ENCODE measurements at regions not wholly inside any gene's neighbourhood (a gene's known extent, or its start where the extent isn't known, plus 50 kb on each side); places are given as distances from the start of the nearest gene placed in this dataset.
A peak's percentile ranks its signal among the peaks of the same experiment; 100 is the strongest.
"Not testable (repeated sequence)": the region's sequence is repeated elsewhere in the genome, so short reads cannot be mapped to it uniquely, and the experiment has no call there.

DNA sequence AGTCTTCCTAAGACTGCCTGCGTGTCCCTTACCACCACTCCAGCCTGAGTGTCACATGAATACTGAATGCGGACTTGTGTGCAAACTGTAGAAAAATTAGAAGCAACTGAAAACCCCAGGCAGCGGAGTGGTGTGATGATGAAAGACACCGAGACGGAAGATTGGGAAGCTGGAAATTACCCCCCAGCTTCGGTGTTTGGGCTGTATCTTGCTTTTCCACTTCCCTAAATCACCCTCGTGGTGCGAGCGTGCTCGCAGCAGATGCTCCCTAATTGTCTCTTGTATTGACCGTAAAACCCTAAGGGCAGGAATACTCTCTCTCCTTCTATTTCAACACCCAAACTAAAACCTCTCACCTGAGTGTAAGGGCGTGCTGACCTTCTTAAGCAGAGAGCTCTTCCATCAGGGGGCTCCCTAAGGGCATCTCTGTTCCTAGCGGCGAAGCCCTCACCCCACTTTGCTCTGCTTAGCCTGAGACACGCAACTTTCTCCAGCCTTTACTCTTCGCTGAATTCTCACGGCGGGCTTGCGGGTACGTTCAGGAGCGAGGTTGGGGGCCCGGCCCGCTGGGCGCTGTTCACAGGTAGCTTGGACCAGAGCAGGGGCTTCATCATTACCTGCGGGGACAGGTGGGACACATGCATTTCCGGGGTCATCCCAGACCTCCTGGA lies 62.4 kb downstream of the CRYBB2 start:
- no peak for DNase-seq (ENCODE audit: low read depth)

DNA sequence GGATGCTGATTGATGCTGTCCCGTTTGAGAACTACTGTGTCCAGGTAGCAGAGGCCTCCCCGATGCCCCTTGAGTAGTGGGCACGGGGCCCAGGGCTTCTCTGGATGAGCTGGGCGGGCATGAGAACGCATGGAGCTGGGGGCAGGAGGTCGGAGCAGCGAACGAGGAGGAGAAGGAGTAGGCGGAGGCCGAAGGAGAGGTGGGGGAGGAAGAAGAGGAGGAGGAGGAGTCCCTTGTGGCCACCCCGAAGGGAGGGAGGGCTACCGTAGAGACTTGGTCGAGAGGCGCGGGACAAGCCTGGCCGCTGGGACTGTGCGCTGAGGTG lies 62.9 kb downstream of the CRYBB2 start:
- no peak for DNase-seq (ENCODE audit: low read depth)

DNA sequence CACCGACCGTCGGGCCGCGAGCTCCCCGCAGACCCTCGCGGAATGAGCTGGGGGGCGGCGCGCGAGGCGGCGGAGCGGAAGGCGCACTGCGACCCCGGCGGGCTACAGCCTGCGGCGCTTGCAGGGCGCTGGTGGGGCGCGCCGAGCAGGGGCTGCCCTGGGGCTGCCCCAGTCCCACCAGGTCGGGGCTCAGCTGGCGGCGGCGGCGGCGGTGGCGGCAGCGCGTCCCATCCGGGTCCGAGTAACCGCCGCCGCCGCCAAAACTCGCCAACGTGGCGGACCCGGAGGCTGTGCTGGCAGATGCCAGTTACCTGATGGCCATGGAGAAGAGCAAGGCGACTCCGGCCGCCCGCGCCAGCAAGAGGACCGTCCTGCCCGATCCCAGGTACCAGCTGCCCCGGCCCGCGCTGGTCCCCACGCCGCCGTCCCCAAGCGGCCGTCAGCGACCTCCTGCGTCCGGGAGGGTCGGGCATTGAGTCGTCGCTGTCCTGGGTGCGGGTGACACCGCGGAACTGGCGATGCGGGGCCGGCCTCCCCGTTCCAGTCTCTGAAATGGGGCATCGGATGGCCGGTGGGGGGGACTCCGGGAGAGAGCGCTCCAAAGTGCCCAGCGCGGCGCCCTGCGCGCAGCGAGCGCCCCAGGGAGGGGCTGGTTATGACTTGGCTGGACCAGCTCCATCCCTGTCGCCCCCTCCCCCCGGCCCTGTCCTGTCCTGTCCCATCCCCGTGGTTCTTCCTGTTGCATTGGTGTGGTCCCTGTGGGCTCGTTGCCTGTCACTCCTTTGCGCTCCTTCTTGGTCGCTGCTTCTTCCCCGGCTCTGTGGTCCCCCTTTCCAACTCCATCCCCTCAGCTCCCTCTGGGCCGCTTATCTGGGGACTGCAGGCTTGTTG lies 63.5 kb downstream of the CRYBB2 start:
- DNase-seq (ENCODE audit: low read depth), result no peak

DNA sequence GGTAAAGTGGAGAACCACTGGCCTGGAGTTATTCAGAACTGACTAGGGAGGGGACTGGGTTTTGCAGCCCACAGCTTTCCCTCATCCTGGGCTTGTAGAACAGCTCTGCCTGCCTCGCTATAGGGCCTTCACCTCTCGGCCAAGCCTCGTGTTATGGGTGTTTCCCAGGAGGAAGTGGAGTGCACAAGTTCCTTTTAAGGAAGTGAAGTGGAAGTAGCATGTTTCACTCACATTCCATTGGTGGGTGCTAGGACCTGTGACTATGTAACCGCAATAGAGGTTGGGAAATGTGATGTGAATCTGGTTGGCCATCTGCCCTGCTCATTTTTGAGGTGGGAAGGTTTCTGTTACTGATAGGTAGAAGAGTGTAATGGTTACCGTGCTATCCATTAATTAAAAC lies 69.0 kb downstream of the CRYBB2 start:
- DNase-seq (ENCODE audit: low read depth), result not testable (repeated sequence)

DNA sequence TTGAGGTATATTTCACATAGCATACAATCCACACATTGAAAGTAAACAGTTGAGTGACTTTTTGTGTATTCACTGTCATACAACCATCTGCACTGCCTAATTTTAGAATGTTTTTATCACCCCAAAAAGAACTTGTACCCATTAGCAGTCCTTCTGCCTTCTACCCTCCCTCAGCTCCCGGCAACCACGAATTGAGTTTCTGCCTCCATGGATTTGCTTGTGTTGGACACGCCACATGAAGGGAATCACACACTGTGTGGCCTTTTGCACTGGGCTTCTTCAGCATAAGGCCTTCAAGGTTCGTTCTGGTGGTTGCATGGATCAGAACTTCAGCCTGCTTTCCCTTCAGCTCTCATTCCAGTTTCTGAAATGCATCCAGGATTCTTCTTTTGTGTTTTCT lies 82.5 kb downstream of the CRYBB2 start:
- DNase-seq (ENCODE audit: low read depth), result not testable (repeated sequence)

DNA sequence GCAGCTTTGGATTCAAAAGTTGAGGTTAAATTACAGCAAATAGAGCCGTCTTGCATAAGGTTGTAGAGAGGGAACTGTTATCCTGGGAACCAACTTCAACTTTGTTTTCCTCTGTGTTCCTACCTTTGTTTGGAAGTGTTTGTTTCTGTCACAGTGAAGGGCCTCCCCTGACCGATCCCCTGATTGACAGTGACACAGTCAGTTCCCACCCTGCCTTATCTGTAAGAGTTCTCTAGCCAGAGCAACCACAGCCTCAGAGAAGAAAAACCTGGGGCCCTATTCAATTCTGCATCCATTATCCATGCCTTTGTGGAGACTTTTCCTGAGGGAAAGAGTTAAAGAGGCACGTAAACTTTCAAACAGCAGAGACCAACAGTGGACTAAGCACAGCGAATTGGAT lies 90.1 kb downstream of the CRYBB2 start:
- DNase-seq (ENCODE audit: low read depth), result not testable (repeated sequence)

DNA sequence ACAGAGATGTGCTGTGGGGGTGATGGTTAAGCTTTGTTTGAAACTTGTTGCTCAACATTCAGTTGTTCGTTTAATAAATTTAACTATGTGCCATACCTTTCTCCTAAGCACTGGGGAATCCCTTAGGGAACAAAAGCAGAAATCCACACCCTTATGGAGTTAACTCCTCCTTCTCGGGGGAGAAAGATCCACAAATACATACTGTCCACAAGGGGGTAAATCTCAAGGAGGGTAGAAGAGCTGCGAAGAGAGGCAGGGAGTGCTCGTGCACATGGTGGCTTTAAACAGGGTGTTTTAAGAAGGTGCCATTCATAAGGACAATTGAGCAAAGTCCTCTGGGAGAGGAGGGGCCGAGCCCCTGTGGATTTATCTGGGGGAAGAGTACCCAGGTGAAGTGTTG lies 92.5 kb downstream of the CRYBB2 start:
- DNase-seq (ENCODE audit: low read depth), result not testable (repeated sequence)

DNA sequence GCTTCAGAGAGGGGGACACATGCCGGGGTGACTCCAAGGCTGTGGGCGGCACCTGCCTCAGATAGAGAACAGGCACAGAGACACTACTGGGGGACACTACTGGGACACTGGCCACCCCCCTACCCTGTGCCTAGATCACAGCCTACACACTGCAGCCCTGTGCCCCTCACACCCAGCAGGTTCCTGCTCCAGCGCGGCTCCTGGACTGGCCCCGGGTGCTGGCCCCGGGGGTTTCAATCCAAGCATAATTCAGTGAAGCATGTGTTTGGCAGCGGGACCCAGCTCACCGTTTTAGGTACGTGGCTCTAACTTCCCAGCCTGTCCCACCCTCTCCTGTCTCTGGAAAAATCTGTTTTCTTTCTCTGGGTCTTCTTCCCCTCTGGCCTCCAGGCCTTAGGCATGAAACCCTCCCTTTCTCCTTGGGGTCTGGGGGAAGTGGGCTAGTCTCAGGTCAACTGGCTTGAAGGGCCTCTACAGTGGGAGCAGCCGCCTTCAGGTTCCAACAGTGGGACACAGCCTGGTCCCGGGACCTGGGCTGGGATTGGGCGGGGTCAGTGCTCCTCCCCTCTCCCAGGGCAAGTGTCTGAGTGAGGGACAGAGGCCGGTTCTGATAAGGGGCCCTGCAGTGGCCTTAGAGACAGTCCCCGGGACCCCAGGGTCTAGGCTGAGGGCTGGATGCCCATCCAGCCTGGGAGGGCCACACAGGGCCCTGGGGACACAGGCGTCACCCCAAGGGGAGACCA lies 98.8 kb downstream of the CRYBB2 start:
- DNase-seq (ENCODE audit: low read depth), result no peak

DNA sequence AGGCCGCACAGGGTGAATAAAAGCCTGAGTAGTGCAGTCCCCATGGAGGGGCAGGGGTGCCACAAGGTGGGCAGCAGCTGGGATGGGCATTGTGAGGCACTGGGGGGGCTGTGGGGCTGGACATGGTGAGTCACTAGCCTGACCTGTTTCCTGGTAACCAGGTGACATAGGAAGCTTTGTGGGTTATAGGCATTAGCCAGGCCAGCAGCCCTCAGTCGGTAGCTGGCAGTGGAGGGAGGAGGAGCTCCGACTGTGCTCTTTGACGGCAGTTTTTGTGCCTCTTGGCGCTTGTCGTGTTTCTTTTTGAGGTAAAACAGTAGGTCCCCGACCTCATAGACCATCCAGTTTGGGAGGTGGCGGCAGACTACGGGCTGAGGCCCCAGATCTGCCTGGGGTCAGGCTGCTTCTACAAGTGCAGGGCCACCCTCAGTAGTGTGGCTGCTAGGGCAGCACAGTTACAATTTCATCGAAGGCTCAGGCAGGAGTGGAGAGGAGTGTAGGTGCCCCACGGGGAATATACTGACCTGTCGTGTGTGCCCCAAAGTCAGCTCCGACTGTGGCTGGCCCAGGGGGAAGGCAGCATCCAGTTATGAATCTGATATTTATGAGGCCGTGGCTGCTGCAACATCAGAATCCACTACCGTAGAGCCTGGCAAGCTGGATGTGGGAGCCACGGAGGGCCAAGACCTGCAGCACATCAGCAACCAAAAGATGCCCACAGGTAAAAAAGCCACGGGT lies 107.7 kb downstream of the CRYBB2 start:
- no peak for DNase-seq (ENCODE audit: low read depth)

DNA sequence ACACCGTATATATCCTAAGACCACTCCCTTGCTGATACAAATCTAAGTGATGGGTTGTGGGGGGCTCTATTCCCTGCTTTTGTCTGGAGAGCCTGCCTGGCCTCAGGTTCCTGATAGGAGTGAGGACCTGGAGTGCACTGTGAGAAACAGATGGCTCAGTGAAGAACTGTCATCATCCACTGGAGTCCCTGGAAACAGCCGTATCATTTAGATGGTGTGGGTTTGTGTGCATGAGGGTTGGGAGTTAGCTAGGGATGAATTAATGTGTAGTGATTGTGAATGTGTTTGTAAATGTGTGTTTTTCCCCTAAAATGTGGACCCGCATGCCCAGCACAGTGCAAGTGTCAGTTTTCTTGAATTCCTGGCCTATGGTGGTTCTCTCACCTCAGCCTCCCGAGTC lies 111.6 kb downstream of the CRYBB2 start:
- DNase-seq (ENCODE audit: low read depth), result no peak

DNA sequence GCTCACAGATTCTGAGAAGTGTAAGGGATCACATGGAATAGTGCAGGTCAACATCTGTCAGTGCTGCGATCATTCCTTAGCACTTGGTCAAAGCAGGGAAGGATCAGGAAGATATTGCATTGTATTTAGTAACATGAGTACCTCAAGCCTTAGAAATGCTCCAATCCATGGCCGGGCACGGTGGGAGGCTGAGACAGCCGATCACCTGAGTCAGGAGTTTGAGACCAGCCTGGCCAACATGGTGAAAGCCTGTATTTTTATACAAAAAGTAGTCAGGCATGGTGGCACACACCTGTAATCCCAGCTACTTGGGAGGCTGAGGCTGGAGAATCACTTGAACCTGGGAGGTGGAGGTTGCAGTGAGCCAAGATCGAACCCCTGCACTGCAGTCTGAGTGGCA lies 112.5 kb downstream of the CRYBB2 start:
- not testable (repeated sequence) for DNase-seq (ENCODE audit: low read depth)

DNA sequence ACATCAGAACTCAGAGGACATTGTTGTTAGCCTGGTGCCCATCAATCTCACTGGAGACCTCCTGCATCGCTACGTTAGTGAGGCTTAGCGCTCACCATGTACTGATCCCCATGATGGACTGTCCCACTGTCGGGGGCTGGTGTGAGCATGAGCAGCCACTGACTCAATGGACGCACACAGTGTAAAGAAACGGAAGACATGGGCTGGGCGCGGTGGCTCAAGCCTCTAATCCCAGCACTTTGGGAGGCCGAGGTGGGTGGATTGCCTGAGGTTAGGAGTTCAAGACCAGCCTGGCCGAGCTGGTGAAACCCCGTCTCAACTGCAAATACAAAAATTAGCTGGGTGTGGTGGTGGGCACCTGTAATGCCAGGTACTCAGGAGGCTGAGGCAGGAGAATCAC lies 112.9 kb downstream of the CRYBB2 start:
- DNase-seq (ENCODE audit: low read depth), result no peak

DNA sequence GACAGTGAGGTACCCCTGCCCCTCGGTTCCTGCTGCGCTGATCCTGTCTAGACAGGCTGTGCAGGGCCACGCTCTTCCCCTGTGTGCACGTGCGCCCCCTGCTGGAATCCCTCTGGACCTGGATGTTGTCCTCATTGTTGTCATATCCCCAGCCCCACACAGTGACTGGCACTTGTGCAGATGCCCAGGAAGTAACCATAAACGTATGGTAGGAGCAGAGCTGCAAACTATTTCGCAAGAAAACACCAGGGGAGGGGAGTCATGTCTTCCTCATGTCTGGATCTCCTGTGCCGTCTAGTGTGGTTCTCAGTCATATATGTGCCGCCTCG lies 114.7 kb downstream of the CRYBB2 start:
- peak; percentile 10 for DNase-seq (ENCODE audit: low read depth)

DNA sequence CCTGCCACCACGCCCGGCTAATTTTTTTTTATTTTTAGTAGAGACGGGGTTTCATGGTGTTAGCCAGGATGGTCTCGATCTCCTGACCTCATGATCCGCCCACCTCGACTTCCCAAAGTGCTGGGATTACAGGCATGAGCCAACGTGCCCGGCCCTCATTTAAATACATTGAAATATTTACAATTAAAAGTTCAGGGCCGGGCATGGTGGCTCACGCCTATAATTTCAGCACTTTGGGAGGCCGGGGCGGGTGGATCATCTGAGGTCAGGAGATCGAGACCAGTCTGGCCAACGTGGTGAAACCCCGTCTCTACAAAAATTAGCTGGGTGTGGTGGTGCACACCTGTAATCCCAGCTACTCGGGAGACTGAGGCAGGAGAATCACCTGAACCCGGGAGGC lies 115.2 kb downstream of the CRYBB2 start:
- DNase-seq (ENCODE audit: low read depth), result not testable (repeated sequence)

DNA sequence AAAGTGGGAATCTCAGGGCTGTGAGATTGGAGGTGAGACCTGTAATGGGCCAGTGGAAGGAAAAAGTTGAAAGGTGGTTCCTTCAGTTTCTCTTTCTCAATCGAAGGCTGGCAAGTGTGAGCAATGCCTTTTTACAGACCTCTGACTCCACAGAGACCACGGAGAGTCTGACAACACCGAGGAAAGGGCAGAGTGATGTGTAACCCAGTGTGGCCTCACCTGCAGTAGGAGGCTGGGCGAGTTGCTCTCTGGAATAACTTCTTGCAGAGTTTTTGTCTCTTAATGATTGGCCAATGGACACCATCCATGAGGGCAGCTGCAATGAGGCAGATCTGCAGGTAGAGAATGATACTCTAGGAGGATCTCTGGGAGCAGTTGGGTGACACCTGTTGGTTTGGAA lies 115.8 kb downstream of the CRYBB2 start:
- DNase-seq (ENCODE audit: low read depth), result not testable (repeated sequence)

DNA sequence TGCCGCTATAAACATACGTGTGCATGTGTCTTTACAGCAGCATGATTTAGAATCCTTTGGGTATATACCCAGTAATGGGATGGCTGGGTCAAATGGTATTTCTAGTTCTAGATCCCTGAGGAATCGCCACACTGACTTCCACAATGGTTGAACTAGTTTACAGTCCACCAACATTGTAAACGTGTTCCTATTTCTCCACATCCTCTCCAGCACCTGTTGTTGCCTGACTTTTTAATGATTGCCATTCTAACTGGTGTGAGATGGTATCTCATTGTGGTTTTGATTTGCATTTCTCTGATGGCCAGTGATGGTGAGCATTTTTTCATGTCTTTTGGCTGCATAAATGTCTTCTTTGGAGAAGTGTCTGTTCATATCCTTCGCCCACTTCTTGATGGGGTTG lies 121.1 kb downstream of the CRYBB2 start:
- not testable (repeated sequence) for DNase-seq (ENCODE audit: low read depth)

DNA sequence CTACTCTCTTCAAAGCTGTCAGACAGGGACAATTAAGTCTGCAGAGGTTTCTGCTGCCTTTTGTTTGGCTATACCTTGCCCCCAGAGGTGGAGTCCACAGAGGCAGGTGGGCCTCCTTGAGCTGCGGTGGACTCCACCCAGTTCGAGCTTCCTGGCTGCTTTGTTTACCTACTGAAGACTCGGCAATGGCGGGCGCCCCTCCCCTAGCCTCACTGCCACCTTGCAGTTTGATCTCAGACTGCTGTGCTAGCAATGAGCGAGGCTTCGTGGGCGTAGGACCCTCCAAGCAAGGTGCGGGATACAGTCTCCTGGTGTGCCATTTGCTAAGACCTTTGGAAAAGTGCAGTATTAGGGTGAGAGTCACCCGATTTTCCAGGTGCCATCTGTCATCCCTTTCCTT lies 124.9 kb downstream of the CRYBB2 start:
- not testable (repeated sequence) for DNase-seq (ENCODE audit: low read depth)

DNA sequence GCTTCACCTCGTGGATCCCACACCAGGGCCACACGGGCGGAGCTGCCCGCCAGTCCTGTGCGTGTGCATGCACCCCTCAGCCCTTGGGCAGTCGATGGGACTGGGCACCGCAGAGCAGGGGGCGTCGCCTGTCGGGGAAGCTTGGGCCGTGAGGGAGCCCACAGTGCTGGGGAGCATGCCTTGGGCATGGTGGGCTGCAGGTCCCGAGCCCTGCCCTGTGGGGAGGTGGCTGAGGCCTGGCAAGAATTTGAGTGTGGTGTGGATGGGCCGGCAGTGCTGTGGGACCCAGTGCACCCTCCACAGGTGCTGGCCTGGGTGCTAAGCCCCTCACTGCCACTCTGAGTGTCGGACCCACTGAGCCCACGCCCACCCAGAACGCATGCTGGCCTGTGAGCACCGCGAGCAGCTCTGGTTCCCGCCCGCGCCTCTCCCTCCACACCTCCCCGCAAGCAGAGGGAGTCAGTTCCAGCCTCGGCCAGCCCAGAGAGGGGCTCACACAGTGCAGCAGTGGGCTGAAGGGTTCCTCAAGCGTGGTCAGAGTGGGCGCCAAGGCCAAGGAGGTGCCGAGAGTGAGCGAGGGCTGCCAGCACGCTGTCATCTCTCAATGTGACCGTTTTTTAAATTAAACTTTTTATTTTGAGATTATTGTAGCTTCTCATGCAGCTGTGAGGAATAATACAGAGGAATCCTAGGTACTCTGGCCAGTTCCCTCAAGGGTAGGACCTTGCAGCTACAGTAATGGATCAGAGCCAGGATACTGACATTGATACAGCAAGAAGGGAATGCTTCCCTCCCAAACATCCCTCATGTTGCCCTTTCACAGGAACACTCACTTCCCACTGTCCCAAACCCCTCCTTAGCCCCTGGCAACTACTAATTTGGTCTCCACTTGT lies 127.7 kb downstream of the CRYBB2 start:
- no peak for DNase-seq (ENCODE audit: low read depth)

DNA sequence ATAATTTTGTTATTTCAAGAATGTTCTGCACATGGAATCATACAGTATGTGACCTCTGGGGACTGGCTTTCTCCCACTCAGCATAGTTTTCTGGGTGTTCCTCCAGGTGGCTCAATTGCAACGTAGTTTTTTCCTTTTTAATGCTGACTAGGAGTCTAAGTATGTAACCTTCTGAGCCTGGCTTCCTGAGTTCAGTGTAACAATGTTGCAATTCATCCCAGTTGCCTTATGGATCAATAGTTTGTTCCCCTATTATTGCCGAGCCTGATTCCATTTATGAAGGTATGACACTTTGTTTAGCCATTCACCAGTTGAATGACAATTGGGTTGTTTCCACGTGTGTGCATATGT lies 128.3 kb downstream of the CRYBB2 start:
- DNase-seq (ENCODE audit: low read depth), result no peak

DNA sequence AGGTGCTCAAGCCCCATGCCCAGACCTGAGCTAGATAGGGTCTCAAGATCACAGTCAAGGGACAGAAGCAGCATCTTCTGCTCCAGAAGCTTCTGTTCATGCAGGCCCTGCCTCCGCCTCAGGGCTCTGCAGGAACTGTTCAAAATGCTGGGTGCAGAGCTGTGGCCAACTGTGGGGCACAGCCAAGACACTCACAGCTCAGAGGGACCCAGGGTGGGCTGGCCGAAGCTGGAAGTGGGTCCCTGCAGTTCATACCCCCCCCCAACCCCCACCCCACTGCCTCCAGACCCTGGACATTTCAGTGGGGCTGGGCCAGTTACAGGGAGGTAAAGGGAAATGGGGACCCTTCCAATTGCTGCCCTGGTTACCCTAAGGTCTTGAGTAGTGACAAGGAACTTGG lies 129.0 kb downstream of the CRYBB2 start:
- DNase-seq (ENCODE audit: low read depth), result no peak

DNA sequence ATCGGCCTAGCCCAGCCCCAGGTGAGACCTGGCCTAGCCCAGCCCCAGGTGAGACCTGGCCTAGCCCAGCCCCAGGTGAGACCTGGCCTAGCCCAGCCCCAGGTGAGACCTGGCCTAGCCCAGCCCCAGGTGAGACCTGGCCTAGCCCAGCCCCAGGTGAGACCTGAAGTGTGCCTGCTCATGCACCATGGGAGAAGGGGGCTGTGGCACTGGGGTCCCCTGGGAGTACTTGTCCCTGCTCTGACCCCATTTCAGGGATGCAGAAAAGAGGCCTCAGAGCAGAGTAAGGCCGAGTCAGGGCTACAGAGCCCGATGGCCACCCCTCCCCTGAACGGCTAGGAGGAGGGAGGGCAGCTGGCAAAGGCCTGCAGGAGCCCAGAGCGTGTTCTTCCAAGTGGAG lies 129.6 kb downstream of the CRYBB2 start:
- not testable (repeated sequence) for DNase-seq (ENCODE audit: low read depth)
